Hepatocyte (in vitro differentiated cells): ENCODE measurements at regions not wholly inside any gene's neighbourhood (a gene's known extent, or its start where the extent isn't known, plus 50 kb on each side); places are given as distances from the start of the nearest gene placed in this dataset.

Experiments used
- DNase-seq: peaks from one replicate; pipeline ENCODE4 v3.0.0-alpha.2; 2016; ENCODE audit warnings: low spot score
- H2AFZ ChIP-seq: fragments of 200-600 bp; sonication (generic); 2 replicates; pipeline ENCODE4 v1.6.0; 2016; ENCODE audit warnings: antibody characterized with exemption, mild to moderate bottlenecking
- H3K27ac ChIP-seq: fragments of 200-600 bp; sonication (generic); 2 replicates; pipeline ENCODE4 v1.5.1; 2016; ENCODE audit warnings: mild to moderate bottlenecking
- H3K27me3 ChIP-seq: fragments of 200-600 bp; sonication (generic); 2 replicates; pipeline ENCODE4 v1.6.1; 2016
- H3K36me3 ChIP-seq: fragments of 200-600 bp; sonication (generic); replicated peaks from 2 replicates; pipeline ENCODE4 v1.5.1; 2016; ENCODE audit warnings: low read depth; ENCODE audit not compliant: insufficient read depth
- H3K4me1 ChIP-seq: fragments of 200-600 bp; sonication (generic); 2 replicates; pipeline ENCODE4 v1.5.1; 2016; ENCODE audit warnings: mild to moderate bottlenecking, moderate library complexity; ENCODE audit not compliant: insufficient read depth
- H3K4me2 ChIP-seq: fragments of 200-600 bp; sonication (generic); 2 replicates; pipeline ENCODE4 v1.6.0; 2016
- H3K4me3 ChIP-seq: fragments of 200-600 bp; sonication (generic); 2 replicates; pipeline ENCODE4 v1.5.1; 2016; ENCODE audit warnings: mild to moderate bottlenecking
- H3K79me2 ChIP-seq: fragments of 200-600 bp; sonication (generic); 2 replicates; pipeline ENCODE4 v1.6.0; 2017; ENCODE audit warnings: mild to moderate bottlenecking
- H3K9me2 ChIP-seq: fragments of 200-600 bp; sonication (generic); replicated peaks from 2 replicates; pipeline ENCODE4 v1.6.0; 2017; ENCODE audit warnings: mild to moderate bottlenecking; ENCODE audit not compliant: insufficient read depth
- H3K9me3 ChIP-seq: fragments of 200-600 bp; sonication (generic); 2 replicates; pipeline ENCODE4 v1.5.1; 2016; ENCODE audit warnings: low read depth, mild to moderate bottlenecking
- H4K20me1 ChIP-seq: fragments of 200-600 bp; sonication (generic); 2 replicates; pipeline ENCODE4 v1.6.0; 2016; ENCODE audit warnings: mild to moderate bottlenecking; ENCODE audit not compliant: insufficient read depth, poor library complexity, severe bottlenecking
- CTCF ChIP-seq: fragments of 200-600 bp; sonication (generic); IDR thresholded peaks from 2 replicates; pipeline ENCODE4 v1.5.1; 2016; ENCODE audit warnings: antibody characterized with exemption, mild to moderate bottlenecking; ENCODE audit not compliant: poor library complexity
- EZH2 ChIP-seq: fragments of 200-600 bp; sonication (generic); IDR thresholded peaks from 2 replicates; pipeline ENCODE4 v1.6.1; 2016; ENCODE audit warnings: antibody characterized with exemption, mild to moderate bottlenecking, borderline replicate concordance
- EZH2phosphoT487 ChIP-seq: fragments of 200-600 bp; sonication (generic); IDR thresholded peaks from one replicate; pipeline ENCODE4 v1.6.1; 2018; ENCODE audit warnings: antibody characterized with exemption, mild to moderate bottlenecking, low read depth, moderate library complexity; ENCODE audit not compliant: unreplicated experiment, severe bottlenecking
- WGBS: methylation state at CpG from one replicate; pipeline ENCODE4 v1.1.6; 2016; ENCODE audit warnings: low lambda C conversion rate; ENCODE audit errors: missing lambda C conversion rate; 5-methylcytosine and 5-hydroxymethylcytosine counted together

- H3K27me3 ChIP-seq = no peaks in the 10 kb centered on the region
- H3K36me3 ChIP-seq = no peaks in the 10 kb centered on the region
- no peak overlapping the region for H3K4me2 ChIP-seq
- DNase-seq = no peak
- no peaks in the 10 kb centered on the region for H3K9me3 ChIP-seq
- no peaks in the 10 kb centered on the region for H4K20me1 ChIP-seq
- TF ChIP-seq EZH2 = no peak
- TF ChIP-seq EZH2phosphoT487 = no peak
- no peak for TF ChIP-seq CTCF
- H3K4me1 ChIP-seq = no peaks in the 10 kb centered on the region
- H3K27ac ChIP-seq = no peak overlapping the region
- no peak overlapping the region for H3K4me3 ChIP-seq
- no peak overlapping the region for H2AFZ ChIP-seq
- no peaks in the 10 kb centered on the region for H3K9me2 ChIP-seq
- H3K79me2 ChIP-seq = no peaks in the 10 kb centered on the region
Measured at GRCh38 chrX:137969191-137969590, 403.3 kb downstream of the ZIC3 start.

- DNase-seq = no peak
- no peaks in the 10 kb centered on the region for H3K9me2 ChIP-seq
- no peak overlapping the region for H3K4me3 ChIP-seq
- H4K20me1 ChIP-seq = no peaks in the 10 kb centered on the region
- TF ChIP-seq EZH2 (no peak), EZH2phosphoT487 (no peak), CTCF (no peak)
- no peak overlapping the region for H3K4me2 ChIP-seq
- H3K27me3 ChIP-seq = no peaks in the 10 kb centered on the region
- no peaks in the 10 kb centered on the region for H3K9me3 ChIP-seq
- H3K4me1 ChIP-seq = no peaks in the 10 kb centered on the region
- H3K36me3 ChIP-seq = no peaks in the 10 kb centered on the region
- WGBS = 71% methylated on average over 1 of the region's 1 CpG
- H2AFZ ChIP-seq = no peak overlapping the region
- no peak overlapping the region for H3K27ac ChIP-seq
- H3K79me2 ChIP-seq = no peaks in the 10 kb centered on the region
Measured at GRCh38 chrX:137982472-137983172, 416.7 kb downstream of the ZIC3 start.

- H3K4me3 ChIP-seq = no peak overlapping the region
- H3K36me3 ChIP-seq = no peaks in the 10 kb centered on the region
- no peaks in the 10 kb centered on the region for H3K4me1 ChIP-seq
- TF ChIP-seq CTCF (no peak), EZH2phosphoT487 (no peak), EZH2 (no peak)
- no peaks in the 10 kb centered on the region for H4K20me1 ChIP-seq
- H3K9me2 ChIP-seq = no peaks in the 10 kb centered on the region
- no peak for DNase-seq
- H3K27ac ChIP-seq = no peak overlapping the region
- H3K79me2 ChIP-seq = no peaks in the 10 kb centered on the region
- WGBS = 74% methylated on average over 1 of the region's 1 CpG
- H3K9me3 ChIP-seq = no peaks in the 10 kb centered on the region
- H3K4me2 ChIP-seq = no peak overlapping the region
- H2AFZ ChIP-seq = no peak overlapping the region
- H3K27me3 ChIP-seq = no peaks in the 10 kb centered on the region
Measured at GRCh38 chrX:137988470-137988869, 422.5 kb downstream of the ZIC3 start.
